Caco-2 (cell line): ENCODE measurements at regions not wholly inside any gene's neighbourhood (a gene's known extent, or its start where the extent isn't known, plus 50 kb on each side); places are given as distances from the start of the nearest gene placed in this dataset.

Source experiments
- BruUV-seq: library from RNA; stranded (reverse); fragments of 400-500 nt; replicated peaks from 2 replicates; lab custom pipeline; 2021; lab: Mats Ljungman, UMichigan
- CTCF ChIA-PET: fragments of 300-600 bp; sonication (Branson Sonifier 250); formaldehyde crosslinking; loops from one replicate; lab custom pipeline; 2022; ENCODE audit warnings: antibody characterized with exemption; lab: Charles Lee
- POLR2A ChIA-PET: fragments of 300-600 bp; sonication (Branson Sonifier 250); formaldehyde crosslinking; loops from one replicate; lab custom pipeline; 2022; ENCODE audit warnings: antibody characterized with exemption; lab: Charles Lee
- DNase-seq, 2 experiments: peaks; one replicate each; pipeline versions ENCODE4 v3.0.0 to v3.0.0-alpha.2; 2020 to 2022
- H3K27me3 ChIP-seq: replicated peaks from 2 replicates; pipeline ENCODE4 v1.6.0; 2011; ENCODE audit warnings: low read length; ENCODE audit not compliant: control insufficient read depth, insufficient read depth
- H3K36me3 ChIP-seq: 2 replicates; pipeline ENCODE4 v1.5.1; 2011; ENCODE audit warnings: low read length; ENCODE audit not compliant: control insufficient read depth, insufficient read depth
- H3K4me1 ChIP-seq: fragments of 250-450 bp; sonication (Bioruptor Pico); 2 replicates; pipeline ENCODE4 v1.5.1; 2020; ENCODE audit warnings: mild to moderate bottlenecking
- H3K4me3 ChIP-seq: 2 replicates; pipeline ENCODE4 v1.5.1; 2011; ENCODE audit warnings: low read depth, mild to moderate bottlenecking, control low read depth, low read length
- H3K9me3 ChIP-seq: fragments of 250-450 bp; sonication (Bioruptor Pico); 2 replicates; pipeline ENCODE4 v1.5.1; 2020; ENCODE audit warnings: mild to moderate bottlenecking, moderate library complexity
- H3K27ac Mint-ChIP-seq: one replicate; pipeline ENCODE4 v1.8.0; 2022; ENCODE audit warnings: mixed read lengths; ENCODE audit not compliant: unreplicated experiment
- H3K27me3 Mint-ChIP-seq: one replicate; pipeline ENCODE4 v1.8.0; 2022; ENCODE audit warnings: mixed read lengths; ENCODE audit not compliant: insufficient read depth, unreplicated experiment
- H3K36me3 Mint-ChIP-seq: one replicate; pipeline ENCODE4 v1.8.0; 2022; ENCODE audit warnings: mild to moderate bottlenecking, mixed read lengths; ENCODE audit not compliant: insufficient read depth, unreplicated experiment
- H3K4me1 Mint-ChIP-seq: one replicate; pipeline ENCODE4 v1.8.0; 2022; ENCODE audit warnings: low read depth, mixed read lengths; ENCODE audit not compliant: unreplicated experiment
- H3K4me3 Mint-ChIP-seq: one replicate; pipeline ENCODE4 v1.8.0; 2022; ENCODE audit warnings: mild to moderate bottlenecking, moderate library complexity, mixed read lengths; ENCODE audit not compliant: unreplicated experiment
- H3K9me3 Mint-ChIP-seq: one replicate; pipeline ENCODE4 v1.8.0; 2022; ENCODE audit warnings: mixed read lengths; ENCODE audit not compliant: unreplicated experiment
- CTCF ChIP-seq, 2 experiments: fragments of 200-600 bp in 1 of 2; IDR thresholded peaks; 1 replicate in 1 of 2; 2 replicates in 1 of 2; pipeline versions ENCODE4 v1.5.1 to v1.8.0; 2011 to 2022; ENCODE audit warnings: antibody characterized with exemption in 1 of 2, control low read depth in 1 of 2, inconsistent platforms in 1 of 2, low read depth in 1 of 2, low read length in 1 of 2, mild to moderate bottlenecking in 1 of 2, moderate library complexity in 1 of 2; ENCODE audit not compliant: insufficient read depth in 1 of 2, severe bottlenecking in 1 of 2, unreplicated experiment in 1 of 2
- intact Hi-C: fragments of 100-400 bp; cut with micrococcal nuclease; formaldehyde crosslinking; loops from one replicate; pipeline ENCODE4 v1.10.0; 2022; ENCODE audit not compliant: unreplicated experiment

GRCh38 chr2:180443888-180444287 lies 436.8 kb upstream of the CWC22 start:
- POLR2A ChIA-PET: no interaction called here
- CTCF ChIA-PET: no interaction called here
- Mint-ChIP-seq H3K36me3 (no peaks in the 10 kb centered on the region), H3K4me1 (no peaks in the 10 kb centered on the region), H3K27me3 (peaks cover 7% of the 10 kb centered on the region), H3K27ac (no peak overlapping the region), H3K4me3 (no peak overlapping the region), H3K9me3 (no peaks in the 10 kb centered on the region)
- no peaks in the 10 kb centered on the region for H3K4me1 ChIP-seq
- H3K36me3 ChIP-seq: no peaks in the 10 kb centered on the region
- peaks cover 4% of the 10 kb centered on the region; the same call in 1 of the 2 replicates for H3K9me3 ChIP-seq
- no peaks in the 10 kb centered on the region for H3K27me3 ChIP-seq
- no peak for TF ChIP-seq CTCF (IDR thresholded peaks at IDR 0.05; ENCODE audit: insufficient read depth in 1 of 2, low read depth in 1 of 2, low read length in 1 of 2, severe bottlenecking in 1 of 2, unreplicated experiment in 1 of 2)
- DNase-seq: no peak
- intact Hi-C loops: no loop called here
- no TSS peak for BruUV-seq
- no peak overlapping the region for H3K4me3 ChIP-seq

DNA sequence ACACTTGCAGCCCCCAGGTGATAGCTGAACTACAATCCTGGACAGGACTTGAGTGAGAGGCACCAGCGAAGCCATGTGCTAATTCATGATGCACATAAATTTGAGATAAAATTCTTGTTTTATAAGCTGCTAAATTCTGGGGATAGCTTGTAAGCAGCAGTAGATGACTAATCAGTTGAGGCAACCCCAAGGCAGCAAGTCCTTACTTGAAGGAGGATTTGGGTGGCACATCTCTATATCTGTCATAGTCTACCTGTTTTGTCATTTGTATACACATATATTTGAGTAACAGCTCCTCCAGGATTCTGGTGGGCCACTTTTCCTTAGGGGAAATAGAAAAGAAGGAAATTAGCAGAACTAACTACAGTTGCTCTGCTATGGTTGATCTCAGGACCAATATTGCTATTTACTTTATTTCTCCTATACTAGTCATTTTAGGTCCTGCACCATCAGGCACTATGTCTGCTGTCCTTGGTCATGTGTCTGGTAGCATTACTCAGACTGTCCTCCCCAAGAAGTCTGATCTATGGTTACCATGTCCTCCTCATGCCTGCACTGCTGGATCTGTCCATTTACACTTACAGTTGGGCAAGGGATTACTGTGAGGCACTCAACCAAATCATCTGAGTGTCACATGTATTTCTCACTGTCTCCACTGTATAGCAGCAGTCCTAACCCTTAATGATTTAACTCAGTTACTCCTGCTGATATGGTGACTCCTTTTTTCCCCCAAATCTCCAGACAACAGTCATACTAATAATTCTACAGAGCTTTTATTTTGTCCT lies 436.0 kb upstream of the CWC22 start:
- Mint-ChIP-seq H3K27me3 (peaks cover 7% of the 10 kb centered on the region), H3K36me3 (no peaks in the 10 kb centered on the region), H3K9me3 (no peaks in the 10 kb centered on the region), H3K27ac (no peak overlapping the region), H3K4me3 (no peak overlapping the region), H3K4me1 (no peaks in the 10 kb centered on the region)
- BruUV-seq: no TSS peak
- Histone ChIP-seq H3K27me3 (no peaks in the 10 kb centered on the region), H3K36me3 (no peaks in the 10 kb centered on the region), H3K9me3 (peaks cover 4% of the 10 kb centered on the region; the same call in 1 of the 2 replicates), H3K4me3 (no peak overlapping the region), H3K4me1 (no peaks in the 10 kb centered on the region)
- POLR2A ChIA-PET: no interaction called here
- no peak for TF ChIP-seq CTCF (IDR thresholded peaks at IDR 0.05; ENCODE audit: insufficient read depth in 1 of 2, low read depth in 1 of 2, low read length in 1 of 2, severe bottlenecking in 1 of 2, unreplicated experiment in 1 of 2)
- no peak for DNase-seq
- intact Hi-C loops: no loop called here
- CTCF ChIA-PET: no interaction called here

DNA sequence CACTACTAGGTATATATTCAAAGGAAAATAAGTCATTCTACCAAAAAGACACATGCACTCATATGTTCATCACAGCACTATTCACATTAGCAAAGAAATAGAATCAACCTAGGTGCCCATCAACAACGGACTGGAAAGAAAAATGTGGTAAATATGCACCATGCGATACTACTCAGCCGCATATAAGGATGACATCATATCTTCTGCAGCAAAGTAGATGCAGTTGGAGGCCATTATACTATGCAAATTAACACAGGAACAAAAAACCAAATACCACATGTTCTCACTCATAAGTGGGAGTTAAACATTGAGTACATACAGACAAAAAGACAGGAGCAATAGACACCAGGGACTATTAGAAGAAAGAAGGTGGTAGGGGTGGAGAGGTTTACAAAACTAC lies 412.1 kb upstream of the CWC22 start:
- no TSS peak for BruUV-seq
- DNase-seq: no peak
- H3K4me1 Mint-ChIP-seq: no peaks in the 10 kb centered on the region
- Histone ChIP-seq H3K4me1 (no peaks in the 10 kb centered on the region), H3K27me3 (no peaks in the 10 kb centered on the region), H3K36me3 (no peaks in the 10 kb centered on the region), H3K9me3 (no peaks in the 10 kb centered on the region), H3K4me3 (no peak overlapping the region)
- intact Hi-C loops: no loop called here
- no peaks in the 10 kb centered on the region for H3K27me3 Mint-ChIP-seq
- no peaks in the 10 kb centered on the region for H3K9me3 Mint-ChIP-seq
- no peak overlapping the region for H3K4me3 Mint-ChIP-seq
- no peak for TF ChIP-seq CTCF (IDR thresholded peaks at IDR 0.05; ENCODE audit: insufficient read depth in 1 of 2, low read depth in 1 of 2, low read length in 1 of 2, severe bottlenecking in 1 of 2, unreplicated experiment in 1 of 2)
- no peaks in the 10 kb centered on the region for H3K36me3 Mint-ChIP-seq
- POLR2A ChIA-PET: no interaction called here
- CTCF ChIA-PET: no interaction called here
- H3K27ac Mint-ChIP-seq: no peak overlapping the region
